ENCODE measurements at regions not wholly inside any gene's neighbourhood (a gene's known extent, or its start where the extent isn't known, plus 50 kb on each side); places are given as distances from the start of the nearest gene placed in this dataset.
"Not testable (repeated sequence)": the region's sequence is repeated elsewhere in the genome, so short reads cannot be mapped to it uniquely, and the experiment has no call there.

DNA sequence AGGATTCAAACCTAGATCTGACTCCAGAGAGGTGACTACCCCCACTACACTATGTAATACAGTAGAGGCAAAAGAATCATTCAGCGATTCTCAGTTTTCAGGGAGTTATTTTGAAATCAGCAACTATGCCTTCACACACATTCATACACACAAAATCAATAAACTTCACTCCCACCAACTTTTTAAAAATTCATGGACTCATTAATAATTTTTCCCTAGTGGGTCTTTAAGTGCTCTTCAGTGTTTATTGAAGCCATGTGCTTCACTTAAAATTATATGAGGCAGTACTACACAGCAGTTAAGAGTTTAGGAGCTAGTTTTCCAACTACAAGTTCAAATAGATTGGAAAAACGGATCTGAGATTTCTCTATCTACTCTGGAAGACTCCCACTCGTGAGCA lies 452.7 kb upstream of the ADGRB3 start:
- Mint-ChIP-seq H3K4me3 (ENCODE audit: unreplicated experiment) (no peak overlapping the region), H3K36me3 (ENCODE audit: low read depth) (no peaks in the 10 kb centered on the region), H3K27ac (ENCODE audit: unreplicated experiment) (no peak overlapping the region), H3K27me3 (ENCODE audit: low read depth) (peaks cover 4% of the 10 kb centered on the region), H3K4me1 (ENCODE audit: low read depth) (no peaks in the 10 kb centered on the region), H3K9me3 (ENCODE audit: low read depth) (peaks cover 9% of the 10 kb centered on the region)
- no peak for DNase-seq (ENCODE audit: low spot score)
- no peak for TF ChIP-seq CTCF (IDR thresholded peaks at IDR 0.05)

DNA sequence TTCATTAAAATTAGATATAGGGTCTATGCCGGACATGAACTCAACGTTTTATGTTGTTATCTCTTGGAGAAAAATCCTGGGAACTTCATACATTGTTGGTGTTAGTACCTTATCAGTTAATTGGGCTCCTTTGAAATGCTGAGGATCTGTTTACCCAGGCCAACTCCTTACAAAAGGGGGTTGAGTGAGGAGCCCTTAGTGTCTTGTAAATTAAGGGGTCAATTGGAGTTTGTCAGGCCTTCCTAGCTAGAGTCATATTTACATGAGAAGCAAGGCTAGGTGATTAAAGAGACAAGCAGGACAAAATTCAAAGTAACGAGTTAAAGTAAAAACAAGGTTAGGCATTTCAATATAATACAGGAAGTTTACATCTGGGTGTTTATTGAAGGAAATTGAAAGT lies 454.1 kb upstream of the ADGRB3 start:
- not testable (repeated sequence) for H3K36me3 Mint-ChIP-seq (ENCODE audit: low read depth); H3K9me3 Mint-ChIP-seq (ENCODE audit: low read depth); DNase-seq (ENCODE audit: low spot score)

GRCh38 chr6:68173616-68174015 lies 461.5 kb upstream of the ADGRB3 start:
- Mint-ChIP-seq H3K4me1 (ENCODE audit: low read depth) (peaks cover 10% of the 10 kb centered on the region), H3K27ac (ENCODE audit: unreplicated experiment) (no peak overlapping the region), H3K36me3 (ENCODE audit: low read depth) (no peaks in the 10 kb centered on the region), H3K9me3 (ENCODE audit: low read depth) (peaks cover 5% of the 10 kb centered on the region), H3K27me3 (ENCODE audit: low read depth) (peaks cover 2% of the 10 kb centered on the region), H3K4me3 (ENCODE audit: unreplicated experiment) (no peak overlapping the region)
- no peak for DNase-seq (ENCODE audit: low spot score)
- no peak for TF ChIP-seq CTCF (IDR thresholded peaks at IDR 0.05)

More for the DNA sequence above, 454.1 kb upstream of the ADGRB3 start:
- H3K27me3 Mint-ChIP-seq (ENCODE audit: low read depth); H3K27ac Mint-ChIP-seq (ENCODE audit: unreplicated experiment); H3K4me1 Mint-ChIP-seq (ENCODE audit: low read depth); H3K4me3 Mint-ChIP-seq (ENCODE audit: unreplicated experiment): not testable (repeated sequence)

- peaks cover 17% of the 10 kb centered on the region for H3K4me1 Mint-ChIP-seq (ENCODE audit: low read depth)
- H3K4me3 Mint-ChIP-seq (ENCODE audit: unreplicated experiment) = no peak overlapping the region
- H3K9me3 Mint-ChIP-seq (ENCODE audit: low read depth) = no peaks in the 10 kb centered on the region
- no peak overlapping the region for H3K27ac Mint-ChIP-seq (ENCODE audit: unreplicated experiment)
- TF ChIP-seq CTCF (IDR thresholded peaks at IDR 0.05) = no peak
- peaks cover 2% of the 10 kb centered on the region for H3K27me3 Mint-ChIP-seq (ENCODE audit: low read depth)
- no peaks in the 10 kb centered on the region for H3K36me3 Mint-ChIP-seq (ENCODE audit: low read depth)
- no peak for DNase-seq (ENCODE audit: low spot score)
Observed at GRCh38 chr6:68169922-68170321, 465.2 kb upstream of the ADGRB3 start.

GRCh38 chr6:68167604-68168003 lies 467.5 kb upstream of the ADGRB3 start:
- no peak for DNase-seq (ENCODE audit: low spot score)
- peaks cover 9% of the 10 kb centered on the region for H3K4me1 Mint-ChIP-seq (ENCODE audit: low read depth)
- no peaks in the 10 kb centered on the region for H3K27me3 Mint-ChIP-seq (ENCODE audit: low read depth)
- H3K4me3 Mint-ChIP-seq (ENCODE audit: unreplicated experiment) = no peak overlapping the region
- H3K36me3 Mint-ChIP-seq (ENCODE audit: low read depth) = no peaks in the 10 kb centered on the region
- H3K27ac Mint-ChIP-seq (ENCODE audit: unreplicated experiment) = no peak overlapping the region
- no peaks in the 10 kb centered on the region for H3K9me3 Mint-ChIP-seq (ENCODE audit: low read depth)
- no peak for TF ChIP-seq CTCF (IDR thresholded peaks at IDR 0.05)

- not testable (repeated sequence) for H3K4me3 Mint-ChIP-seq (ENCODE audit: unreplicated experiment); H3K27ac Mint-ChIP-seq (ENCODE audit: unreplicated experiment); DNase-seq (ENCODE audit: low spot score); H3K27me3 Mint-ChIP-seq (ENCODE audit: low read depth); H3K36me3 Mint-ChIP-seq (ENCODE audit: low read depth); H3K4me1 Mint-ChIP-seq (ENCODE audit: low read depth)
- peaks cover 14% of the 10 kb centered on the region for H3K9me3 Mint-ChIP-seq (ENCODE audit: low read depth)
Observed at GRCh38 chr6:68160812-68161211, 474.3 kb upstream of the ADGRB3 start.
